ENCODE measurements at regions not wholly inside any gene's neighbourhood (a gene's known extent, or its start where the extent isn't known, plus 50 kb on each side); places are given as distances from the start of the nearest gene placed in this dataset.

DNA sequence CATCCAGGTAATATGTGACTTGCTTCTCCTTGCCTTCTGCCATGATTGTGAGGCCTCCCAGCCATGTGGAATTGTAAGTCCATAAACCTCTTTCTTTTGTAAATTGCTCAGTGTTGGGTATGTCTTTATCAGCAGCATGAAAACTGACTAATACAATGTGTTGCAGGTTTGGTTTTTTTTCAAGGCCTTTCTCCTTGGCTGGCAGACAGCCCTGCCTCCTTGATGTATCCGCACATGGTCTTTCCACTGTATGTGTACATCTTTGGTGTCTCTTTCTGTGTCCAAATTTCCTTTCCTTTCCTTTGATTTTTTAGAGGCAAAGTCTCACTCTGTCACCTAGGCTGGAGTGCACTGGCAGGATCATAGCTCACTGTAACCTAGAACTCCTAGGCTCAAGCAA lies 260.1 kb downstream of the TUSC7 start:
- no peak overlapping the region for H3K27ac ChIP-seq
- DNase-seq: no peak
- no peaks in the 10 kb centered on the region for H3K27me3 ChIP-seq (replicated peaks in 1 of 7)
- intact Hi-C loops (cut with DNase I; ENCODE audit: low total_unique reads): no loop called here
- H3K4me1 ChIP-seq: no peaks in the 10 kb centered on the region
- TF ChIP-seq, protein P1, sequence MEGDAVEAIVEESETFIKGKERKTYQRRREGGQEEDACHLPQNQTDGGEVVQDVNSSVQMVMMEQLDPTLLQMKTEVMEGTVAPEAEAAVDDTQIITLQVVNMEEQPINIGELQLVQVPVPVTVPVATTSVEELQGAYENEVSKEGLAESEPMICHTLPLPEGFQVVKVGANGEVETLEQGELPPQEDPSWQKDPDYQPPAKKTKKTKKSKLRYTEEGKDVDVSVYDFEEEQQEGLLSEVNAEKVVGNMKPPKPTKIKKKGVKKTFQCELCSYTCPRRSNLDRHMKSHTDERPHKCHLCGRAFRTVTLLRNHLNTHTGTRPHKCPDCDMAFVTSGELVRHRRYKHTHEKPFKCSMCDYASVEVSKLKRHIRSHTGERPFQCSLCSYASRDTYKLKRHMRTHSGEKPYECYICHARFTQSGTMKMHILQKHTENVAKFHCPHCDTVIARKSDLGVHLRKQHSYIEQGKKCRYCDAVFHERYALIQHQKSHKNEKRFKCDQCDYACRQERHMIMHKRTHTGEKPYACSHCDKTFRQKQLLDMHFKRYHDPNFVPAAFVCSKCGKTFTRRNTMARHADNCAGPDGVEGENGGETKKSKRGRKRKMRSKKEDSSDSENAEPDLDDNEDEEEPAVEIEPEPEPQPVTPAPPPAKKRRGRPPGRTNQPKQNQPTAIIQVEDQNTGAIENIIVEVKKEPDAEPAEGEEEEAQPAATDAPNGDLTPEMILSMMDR (IDR thresholded peaks at IDR 0.05 in 8 of 11, conservative IDR thresholded peaks at IDR 0.05 in 3 of 11): no peak
- TF ChIP-seq POLR2AphosphoS5 (IDR thresholded peaks at IDR 0.05) (no peak), POLR2A (IDR thresholded peaks at IDR 0.05) (no peak)
- H3K36me3 ChIP-seq: no peaks in the 10 kb centered on the region
- H3K4me3 ChIP-seq: no peak overlapping the region
- 92 to 100% (median 96%) methylated on average over 1 of the region's 1 CpG for WGBS, 5 donors
- no peaks in the 10 kb centered on the region for H3K9me3 ChIP-seq

DNA sequence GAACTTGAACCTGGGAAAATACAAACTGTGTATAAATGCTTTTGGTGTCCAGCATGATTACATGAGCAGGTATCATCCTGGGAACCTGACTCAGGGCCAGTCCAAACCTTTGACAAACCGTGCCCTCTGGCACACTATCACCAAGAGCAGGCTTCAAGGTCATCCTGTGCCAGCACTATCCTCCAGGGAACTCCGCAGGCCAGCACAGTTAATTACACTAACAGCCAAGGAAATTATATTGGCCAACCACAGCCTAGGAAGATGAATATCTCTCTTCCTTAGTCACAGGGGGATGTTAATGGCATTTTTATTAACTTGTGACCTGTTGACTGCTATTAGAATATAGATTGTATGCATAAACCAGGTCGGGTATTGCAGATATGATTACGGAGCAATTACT lies 262.0 kb downstream of the TUSC7 start:
- Histone ChIP-seq H3K4me1 (no peaks in the 10 kb centered on the region), H3K27me3 (replicated peaks in 1 of 7) (no peaks in the 10 kb centered on the region), H3K9me3 (no peaks in the 10 kb centered on the region), H3K4me3 (no peak overlapping the region), H3K27ac (no peak overlapping the region), H3K36me3 (no peaks in the 10 kb centered on the region)
- DNase-seq: no peak
- intact Hi-C loops (cut with DNase I; ENCODE audit: low total_unique reads): no loop called here
- WGBS, 5 donors: 54 to 65% (median 60%) methylated on average over 4 of the region's 4 CpGs
- no peak for TF ChIP-seq POLR2AphosphoS5 (IDR thresholded peaks at IDR 0.05)
- TF ChIP-seq POLR2A (IDR thresholded peaks at IDR 0.05): no peak
- TF ChIP-seq, protein P1 (IDR thresholded peaks at IDR 0.05 in 8 of 11, conservative IDR thresholded peaks at IDR 0.05 in 3 of 11): no peak

DNA sequence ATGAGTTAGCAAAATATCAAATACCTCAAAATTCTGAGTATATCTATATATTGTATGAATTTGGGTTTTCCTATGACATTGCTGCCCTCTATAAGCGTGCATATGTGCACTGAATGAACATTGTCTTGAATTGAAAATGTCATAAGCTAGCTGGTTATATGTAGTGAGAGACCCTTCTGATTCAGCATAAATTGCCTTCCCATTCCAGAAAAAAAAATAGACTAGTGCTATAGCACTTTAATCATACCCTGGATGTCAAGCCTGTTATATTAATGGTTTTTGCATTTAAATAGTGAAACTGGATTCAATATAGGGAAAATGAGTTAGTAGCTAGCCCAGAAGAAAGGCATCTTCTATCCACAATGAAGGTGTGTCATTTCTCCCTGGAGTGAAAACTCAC lies 265.1 kb downstream of the TUSC7 start:
- H3K4me3 ChIP-seq: no peak overlapping the region
- no peaks in the 10 kb centered on the region for H3K9me3 ChIP-seq
- TF ChIP-seq POLR2A (IDR thresholded peaks at IDR 0.05) (no peak), POLR2AphosphoS5 (IDR thresholded peaks at IDR 0.05) (no peak)
- TF ChIP-seq, protein P1 (IDR thresholded peaks at IDR 0.05 in 8 of 11, conservative IDR thresholded peaks at IDR 0.05 in 3 of 11): no peak
- H3K4me1 ChIP-seq: no peaks in the 10 kb centered on the region
- 46 to 90% (median 85%) methylated on average over 1 of the region's 1 CpG for WGBS, 5 donors
- no peak for DNase-seq
- H3K27ac ChIP-seq: no peak overlapping the region
- H3K36me3 ChIP-seq: no peaks in the 10 kb centered on the region
- H3K27me3 ChIP-seq (replicated peaks in 1 of 7): no peaks in the 10 kb centered on the region
- intact Hi-C loops (cut with DNase I; ENCODE audit: low total_unique reads): no loop called here

DNA sequence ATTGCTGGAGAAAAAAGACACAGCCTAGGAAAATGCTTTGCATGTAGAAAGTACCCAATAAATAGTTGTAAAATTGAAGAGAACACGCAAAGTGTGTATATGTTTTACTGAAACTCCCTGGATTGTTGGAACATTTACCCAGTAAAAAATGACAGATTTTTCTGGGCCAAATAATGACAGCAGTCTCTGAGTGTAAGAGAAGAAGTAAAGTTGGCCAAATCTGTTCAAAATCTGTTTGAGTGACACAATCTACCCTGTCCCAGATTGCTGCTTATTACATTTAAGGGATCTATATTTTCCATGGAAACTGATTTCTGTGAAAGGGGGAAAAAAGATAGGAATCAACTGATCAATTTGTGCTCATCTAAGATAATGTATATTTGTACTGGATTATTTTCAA lies 267.9 kb downstream of the TUSC7 start:
- intact Hi-C loops (cut with DNase I; ENCODE audit: low total_unique reads): no loop called here
- H3K4me3 ChIP-seq: no peak overlapping the region
- no peak overlapping the region for H3K27ac ChIP-seq
- TF ChIP-seq POLR2A (IDR thresholded peaks at IDR 0.05) (no peak), POLR2AphosphoS5 (IDR thresholded peaks at IDR 0.05) (no peak)
- TF ChIP-seq, protein P1 (IDR thresholded peaks at IDR 0.05 in 8 of 11, conservative IDR thresholded peaks at IDR 0.05 in 3 of 11): no peak
- H3K27me3 ChIP-seq (replicated peaks in 1 of 7): no peaks in the 10 kb centered on the region
- no peak for DNase-seq
- no peaks in the 10 kb centered on the region for H3K36me3 ChIP-seq
- H3K4me1 ChIP-seq: no peaks in the 10 kb centered on the region
- WGBS, 5 donors: 88 to 95% (median 89%) methylated on average over 1 of the region's 1 CpG
- no peaks in the 10 kb centered on the region for H3K9me3 ChIP-seq

All from spleen (tissue), 11 donors.